ENCODE measurements at regions not wholly inside any gene's neighbourhood (a gene's known extent, or its start where the extent isn't known, plus 50 kb on each side); places are given as distances from the start of the nearest gene placed in this dataset.

GRCh38 chr6:23696992-23697391, 429.0 kb upstream of the NRSN1 start:
- Mint-ChIP-seq H3K36me3 (ENCODE audit: unreplicated experiment) (no peaks in the 10 kb centered on the region), H3K4me3 (ENCODE audit: unreplicated experiment) (no peak overlapping the region), H3K27me3 (ENCODE audit: unreplicated experiment) (no peaks in the 10 kb centered on the region), H3K27ac (ENCODE audit: unreplicated experiment) (no peak overlapping the region), H3K9me3 (ENCODE audit: unreplicated experiment) (no peaks in the 10 kb centered on the region), H3K4me1 (ENCODE audit: low read depth, unreplicated experiment) (peaks cover 4% of the 10 kb centered on the region)
- TF ChIP-seq CTCF (IDR thresholded peaks at IDR 0.05; ENCODE audit: partially characterized antibody, unreplicated experiment), result no peak
- DNase-seq, result no peak

GRCh38 chr6:23704479-23705052, 421.4 kb upstream of the NRSN1 start:
- Mint-ChIP-seq H3K27ac (ENCODE audit: unreplicated experiment) (peak overlapping the region; percentile 36), H3K36me3 (ENCODE audit: unreplicated experiment) (no peaks in the 10 kb centered on the region), H3K9me3 (ENCODE audit: unreplicated experiment) (peaks cover 2% of the 10 kb centered on the region), H3K27me3 (ENCODE audit: unreplicated experiment) (peaks cover 2% of the 10 kb centered on the region), H3K4me1 (ENCODE audit: low read depth, unreplicated experiment) (peaks cover 12% of the 10 kb centered on the region), H3K4me3 (ENCODE audit: unreplicated experiment) (no peak overlapping the region)
- no peak for TF ChIP-seq CTCF (IDR thresholded peaks at IDR 0.05; ENCODE audit: partially characterized antibody, unreplicated experiment)
- no peak for DNase-seq

- TF ChIP-seq CTCF (IDR thresholded peaks at IDR 0.05; ENCODE audit: partially characterized antibody, unreplicated experiment), result no peak
- H3K4me1 Mint-ChIP-seq (ENCODE audit: low read depth, unreplicated experiment), result peaks cover 14% of the 10 kb centered on the region
- H3K36me3 Mint-ChIP-seq (ENCODE audit: unreplicated experiment), result no peaks in the 10 kb centered on the region
- no peak for DNase-seq
- no peak overlapping the region for H3K4me3 Mint-ChIP-seq (ENCODE audit: unreplicated experiment)
- no peak overlapping the region for H3K27ac Mint-ChIP-seq (ENCODE audit: unreplicated experiment)
- peaks cover 2% of the 10 kb centered on the region for H3K9me3 Mint-ChIP-seq (ENCODE audit: unreplicated experiment)
- H3K27me3 Mint-ChIP-seq (ENCODE audit: unreplicated experiment), result peaks cover 2% of the 10 kb centered on the region
Observed at GRCh38 chr6:23705697-23706096, 420.3 kb upstream of the NRSN1 start.

GRCh38 chr6:23712756-23713155, 413.3 kb upstream of the NRSN1 start:
- peaks cover 3% of the 10 kb centered on the region for H3K4me1 Mint-ChIP-seq (ENCODE audit: low read depth, unreplicated experiment)
- no peak overlapping the region for H3K27ac Mint-ChIP-seq (ENCODE audit: unreplicated experiment)
- no peak overlapping the region for H3K4me3 Mint-ChIP-seq (ENCODE audit: unreplicated experiment)
- H3K9me3 Mint-ChIP-seq (ENCODE audit: unreplicated experiment), result peaks cover 2% of the 10 kb centered on the region
- no peaks in the 10 kb centered on the region for H3K36me3 Mint-ChIP-seq (ENCODE audit: unreplicated experiment)
- no peak for DNase-seq
- H3K27me3 Mint-ChIP-seq (ENCODE audit: unreplicated experiment), result no peaks in the 10 kb centered on the region
- no peak for TF ChIP-seq CTCF (IDR thresholded peaks at IDR 0.05; ENCODE audit: partially characterized antibody, unreplicated experiment)

- peaks cover 2% of the 10 kb centered on the region for H3K9me3 Mint-ChIP-seq (ENCODE audit: unreplicated experiment)
- peaks cover 3% of the 10 kb centered on the region for H3K4me1 Mint-ChIP-seq (ENCODE audit: low read depth, unreplicated experiment)
- DNase-seq, result no peak
- H3K4me3 Mint-ChIP-seq (ENCODE audit: unreplicated experiment), result no peak overlapping the region
- no peak overlapping the region for H3K27ac Mint-ChIP-seq (ENCODE audit: unreplicated experiment)
- TF ChIP-seq CTCF (IDR thresholded peaks at IDR 0.05; ENCODE audit: partially characterized antibody, unreplicated experiment), result no peak
- H3K27me3 Mint-ChIP-seq (ENCODE audit: unreplicated experiment), result no peaks in the 10 kb centered on the region
- H3K36me3 Mint-ChIP-seq (ENCODE audit: unreplicated experiment), result no peaks in the 10 kb centered on the region
Observed at GRCh38 chr6:23713211-23713610, 412.8 kb upstream of the NRSN1 start.
